ENCODE measurements at regions not wholly inside any gene's neighbourhood (a gene's known extent, or its start where the extent isn't known, plus 50 kb on each side); places are given as distances from the start of the nearest gene placed in this dataset.

DNA sequence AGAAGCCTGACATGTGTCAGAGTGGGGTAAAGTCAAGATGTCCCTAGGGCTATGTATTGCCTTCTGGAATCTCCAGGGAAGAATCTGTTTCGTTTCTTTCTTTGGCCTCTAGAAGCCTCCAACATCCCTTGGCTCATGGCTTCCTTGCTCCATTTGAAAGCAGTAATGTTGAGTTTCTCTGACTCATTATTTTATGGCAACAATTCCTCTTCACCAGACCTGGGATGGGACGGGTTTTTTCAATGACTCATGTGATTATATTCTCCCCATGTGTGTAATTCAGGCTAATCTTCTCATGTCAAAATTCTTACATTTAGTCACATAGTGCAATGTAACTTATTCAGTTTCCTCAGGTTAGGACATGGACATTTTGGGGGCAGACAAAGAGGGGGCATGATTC lies 1038.6 kb downstream of the CBLN2 start:
- DNase-seq (ENCODE audit: low spot score), result no peak

DNA sequence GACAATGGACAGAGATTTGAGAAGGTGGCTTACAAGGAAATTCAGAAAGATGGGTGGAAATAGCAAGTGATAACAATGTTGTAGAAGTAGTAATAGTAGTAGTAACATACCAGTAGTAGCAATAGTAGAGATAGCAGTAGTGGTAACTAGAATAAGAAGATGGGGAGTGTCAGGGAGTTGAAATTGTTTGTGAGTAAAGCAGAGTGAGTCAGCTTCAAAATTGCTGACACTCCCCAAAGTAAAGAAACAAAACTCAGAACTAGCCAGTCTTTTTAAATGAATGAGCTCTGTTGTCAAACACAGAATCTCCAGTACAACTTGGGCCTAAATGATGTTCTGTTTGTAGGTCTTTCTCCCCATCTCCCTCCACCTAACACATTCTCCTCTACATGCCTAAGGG lies 1040.9 kb downstream of the CBLN2 start:
- DNase-seq (ENCODE audit: low spot score), result no peak

GRCh38 chr18:71485611-71486010 lies 1058.5 kb downstream of the CBLN2 start:
- DNase-seq (ENCODE audit: low spot score), result no peak

GRCh38 chr18:71471963-71472725 lies 1072.0 kb downstream of the CBLN2 start:
- DNase-seq (ENCODE audit: low spot score), result no peak

- DNase-seq (ENCODE audit: low spot score), result no peak
These were observed 1087.9 kb downstream of the CBLN2 start for GRCh38 chr18:71456206-71456605.

DNA sequence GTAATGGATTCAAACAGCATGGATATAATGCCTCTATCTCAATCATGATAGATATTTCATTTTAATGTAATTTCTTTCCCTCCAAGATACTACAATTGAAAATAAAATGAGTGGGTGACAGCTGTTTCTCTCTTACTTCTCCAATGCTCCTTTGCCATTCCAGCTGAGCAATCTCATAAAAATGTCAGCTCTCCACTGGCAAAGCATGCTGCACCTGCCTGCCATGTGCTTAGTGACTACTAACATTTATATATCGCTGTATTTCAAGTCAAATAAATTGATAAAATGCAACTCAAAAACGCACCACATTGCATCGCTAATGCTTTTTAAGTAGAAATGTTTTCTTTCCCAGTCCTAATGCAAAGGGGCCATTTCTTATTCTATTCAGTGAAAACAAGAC lies 1093.9 kb downstream of the CBLN2 start:
- DNase-seq (ENCODE audit: low spot score), result no peak

DNA sequence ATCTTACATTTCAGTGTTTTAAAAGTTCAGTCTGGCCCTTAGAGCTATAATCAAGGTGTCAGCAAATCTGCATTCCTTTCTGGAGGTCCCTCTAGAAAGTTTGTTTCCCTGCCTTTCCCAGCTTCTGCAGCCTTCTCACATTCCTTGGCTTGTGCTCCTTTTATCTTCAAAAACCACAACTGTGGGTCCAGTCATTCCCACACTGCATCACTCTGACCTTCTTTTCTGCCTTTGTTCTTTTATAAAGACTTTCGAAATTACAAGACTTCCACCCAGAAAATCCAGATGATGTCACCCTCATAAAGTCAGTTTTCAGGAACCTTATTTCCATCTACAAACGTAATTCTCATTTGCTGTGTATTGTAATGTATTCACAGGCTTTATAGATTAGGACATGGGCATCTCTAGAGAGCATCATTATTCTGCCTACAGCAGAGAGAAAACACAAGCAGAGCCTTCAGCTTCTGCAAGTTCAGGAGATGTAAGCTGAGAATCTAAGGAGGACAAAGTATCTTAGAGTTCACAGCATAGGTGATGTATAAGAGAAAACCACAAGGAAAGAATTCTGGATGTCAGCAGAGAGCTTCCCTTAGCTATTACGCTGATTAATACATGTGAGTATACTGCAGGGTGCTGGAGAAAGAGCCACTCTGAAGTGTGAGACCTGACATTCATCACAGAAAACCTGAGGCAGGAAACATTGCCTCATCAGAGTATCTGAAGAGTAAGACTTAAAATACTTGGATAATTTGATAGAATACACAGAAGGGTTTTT lies 1100.2 kb downstream of the CBLN2 start:
- no peak for DNase-seq (ENCODE audit: low spot score)

DNA sequence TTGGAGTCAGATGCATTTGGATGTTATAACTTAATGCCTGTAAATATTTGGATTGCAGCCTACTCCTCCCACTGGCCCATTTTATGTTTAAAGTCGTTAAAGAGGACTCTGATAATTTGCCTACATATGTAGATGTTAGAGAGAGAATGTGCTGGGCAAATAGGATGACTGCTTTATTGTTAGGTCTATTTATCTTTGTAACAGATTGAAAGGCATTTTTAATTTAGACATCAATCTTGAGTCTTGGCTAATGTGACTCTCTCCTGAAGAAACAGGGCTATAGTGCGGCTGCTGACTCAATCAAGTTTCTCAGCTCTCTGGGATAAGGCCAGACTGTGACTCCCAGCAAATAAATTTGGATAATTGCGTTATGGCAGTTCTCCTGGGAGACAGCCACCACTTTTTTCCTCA lies 1101.4 kb downstream of the CBLN2 start:
- no peak for DNase-seq (ENCODE audit: low spot score)

DNA sequence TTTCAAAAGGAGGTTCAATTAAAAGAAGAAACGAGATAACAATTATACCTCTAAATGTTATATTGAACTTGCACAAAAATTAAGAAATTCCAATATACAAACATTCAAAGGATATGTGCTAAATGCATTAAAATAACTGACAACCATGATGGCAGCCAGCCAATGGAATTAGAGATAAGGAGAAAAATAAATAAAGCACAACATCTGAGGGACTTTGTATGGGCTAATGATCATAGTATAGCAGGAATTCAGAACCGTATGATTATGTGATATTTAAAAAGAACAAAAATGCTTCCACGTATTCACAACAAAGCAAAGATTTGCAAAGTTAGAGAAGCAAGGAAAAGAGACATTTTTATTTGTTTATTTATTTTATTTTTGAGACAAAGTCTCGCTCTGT lies 1103.0 kb downstream of the CBLN2 start:
- no peak for DNase-seq (ENCODE audit: low spot score)

DNA sequence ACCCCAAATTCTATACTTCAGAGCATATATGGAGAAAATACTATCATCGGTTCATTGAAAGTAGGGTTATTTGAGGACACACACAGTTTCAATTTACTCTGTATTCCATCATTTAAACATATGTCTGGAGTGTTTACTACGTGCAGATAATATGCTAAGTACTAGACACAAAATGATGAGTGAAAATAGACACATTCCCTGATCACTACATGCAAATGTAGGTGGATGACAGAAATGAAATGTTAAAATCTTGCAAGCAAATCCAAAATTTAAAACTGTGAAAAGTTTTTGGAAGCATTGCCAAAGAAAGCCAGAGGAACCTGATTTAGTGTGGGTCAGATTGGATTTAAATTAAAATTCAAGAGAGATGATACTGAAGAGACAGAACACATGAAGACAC lies 1106.6 kb downstream of the CBLN2 start:
- DNase-seq (ENCODE audit: low spot score), result no peak

DNA sequence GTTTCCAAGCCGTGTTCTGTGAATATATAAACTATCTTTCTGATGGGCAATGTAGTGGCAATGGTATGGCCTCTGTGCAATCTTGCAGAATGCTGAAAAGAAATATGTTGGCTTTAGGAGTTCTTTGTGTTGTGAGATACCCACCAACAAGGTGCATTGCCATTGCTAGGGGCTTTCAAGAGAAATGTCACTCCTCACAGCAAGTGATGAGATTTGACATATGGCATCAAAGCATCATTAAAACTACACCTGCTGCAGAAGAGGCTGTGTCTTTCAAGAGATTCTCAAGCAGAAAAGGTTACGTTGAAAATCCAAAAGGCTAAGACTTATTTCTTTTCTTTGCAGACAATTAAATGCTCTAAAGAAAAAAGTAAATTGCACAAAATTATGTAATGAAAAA lies 1110.8 kb downstream of the CBLN2 start:
- no peak for DNase-seq (ENCODE audit: low spot score)

DNA sequence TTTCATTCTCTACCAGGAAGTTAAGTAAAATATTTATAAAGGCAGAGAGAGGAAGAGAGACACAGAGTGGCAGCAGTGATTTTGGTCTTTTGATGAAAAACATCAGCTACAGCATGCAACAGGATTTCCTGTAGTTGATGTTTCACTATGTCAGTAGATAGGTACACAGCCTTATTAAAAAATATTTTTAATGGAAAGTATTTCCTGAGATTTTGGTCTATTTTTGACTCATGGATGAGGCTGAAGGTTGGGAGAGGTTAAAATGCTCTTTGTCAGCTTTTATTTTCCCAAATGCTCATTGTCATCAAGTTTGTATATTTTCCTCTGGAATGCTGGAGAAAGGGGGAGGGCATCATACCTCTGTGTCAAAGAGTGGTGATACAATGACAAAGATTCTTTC lies 1112.5 kb downstream of the CBLN2 start:
- no peak for DNase-seq (ENCODE audit: low spot score)

- DNase-seq (ENCODE audit: low spot score), result no peak
These were observed 1113.0 kb downstream of the CBLN2 start for GRCh38 chr18:71431171-71431570.

DNA sequence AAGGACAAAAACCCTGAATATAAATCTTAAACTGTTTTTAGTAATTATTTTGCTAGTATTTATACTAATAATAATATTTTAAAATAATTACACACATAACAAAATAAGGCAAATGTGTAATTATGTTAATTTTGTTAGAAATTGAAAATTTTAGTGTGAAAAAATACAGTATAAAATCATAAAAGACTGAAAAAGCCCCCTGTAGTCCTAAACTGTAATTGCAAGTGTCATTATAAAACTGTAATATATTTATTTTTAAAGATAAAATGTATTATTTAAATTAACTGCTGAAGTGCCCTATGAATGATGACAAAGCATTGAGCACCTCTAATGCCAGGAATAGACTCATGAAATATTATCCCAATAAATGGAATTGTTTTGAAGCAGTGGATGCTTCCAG lies 1117.7 kb downstream of the CBLN2 start:
- DNase-seq (ENCODE audit: low spot score), result no peak

DNA sequence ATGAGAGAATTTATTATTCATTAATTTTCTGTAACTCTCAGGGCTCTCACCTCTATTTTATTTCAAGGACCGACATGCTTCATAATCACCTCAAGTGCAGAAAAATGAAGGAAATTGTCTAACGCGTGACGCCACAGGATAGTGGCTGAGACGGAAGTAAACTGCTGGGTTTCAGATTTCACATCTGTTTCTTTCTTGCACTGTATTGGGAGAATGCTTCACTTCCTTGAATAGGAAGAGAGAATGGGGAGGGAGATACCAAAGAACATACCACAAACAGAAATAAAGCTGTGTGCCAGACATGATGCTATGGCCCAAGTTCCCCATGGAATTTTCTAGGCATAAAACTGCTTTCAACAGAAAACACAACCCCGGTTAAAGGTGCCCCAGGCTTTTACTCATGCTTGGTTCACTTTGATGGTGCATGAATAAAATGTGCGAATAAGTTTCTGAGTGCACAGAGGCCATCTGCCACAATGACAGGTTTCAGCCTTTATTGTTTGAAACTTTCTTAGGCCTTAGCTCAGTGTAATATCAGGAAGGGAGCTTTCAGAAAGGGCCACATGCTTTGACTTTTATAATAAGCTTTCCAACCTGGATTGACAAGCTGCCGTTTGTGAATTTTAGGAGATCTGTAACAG lies 1116.4 kb downstream of the SOCS6 start:
- no peak for DNase-seq (ENCODE audit: low spot score)

GRCh38 chr18:71403501-71403900 lies 1114.7 kb downstream of the SOCS6 start:
- DNase-seq (ENCODE audit: low spot score), result no peak

DNA sequence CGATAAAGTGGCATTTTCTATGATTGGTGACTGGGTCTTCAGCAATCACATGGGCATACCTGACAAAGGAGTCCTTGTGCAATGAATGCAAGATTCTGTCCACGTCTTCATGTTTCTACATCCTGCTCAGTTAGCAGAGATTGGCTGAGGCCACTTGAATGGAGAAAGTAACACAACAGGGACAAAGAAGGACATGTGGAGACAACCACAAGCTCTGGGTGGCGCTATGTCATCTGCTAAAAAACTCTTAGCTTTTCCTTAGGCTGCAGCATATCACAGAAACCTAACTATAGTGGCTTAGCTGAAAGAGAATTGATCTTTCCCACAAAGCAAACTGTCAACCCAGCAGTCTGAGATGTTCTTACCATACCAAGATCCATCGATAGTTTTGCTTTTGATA lies 1109.7 kb downstream of the SOCS6 start:
- no peak for DNase-seq (ENCODE audit: low spot score)

DNA sequence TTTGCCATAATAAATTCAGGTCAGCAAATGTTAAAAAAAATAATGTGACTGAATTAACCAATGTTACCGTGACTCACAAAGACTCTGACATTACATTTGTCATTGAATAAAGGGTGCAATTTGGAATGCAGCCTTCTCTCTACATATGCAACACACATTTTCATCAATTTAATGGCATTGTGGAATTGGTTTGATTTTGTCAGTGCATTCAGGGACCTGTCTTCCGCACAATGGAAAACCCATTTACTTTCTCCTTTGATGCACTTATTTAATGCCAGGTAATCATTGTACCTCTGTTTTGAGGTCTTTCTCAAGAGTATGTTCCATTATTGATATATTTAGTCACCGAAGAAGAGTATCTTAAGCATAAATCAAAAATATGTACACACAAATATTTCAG lies 1099.3 kb downstream of the SOCS6 start:
- DNase-seq (ENCODE audit: low spot score), result no peak

- DNase-seq (ENCODE audit: low spot score), result no peak
These were observed 1085.6 kb downstream of the SOCS6 start for GRCh38 chr18:71374294-71375000.

DNA sequence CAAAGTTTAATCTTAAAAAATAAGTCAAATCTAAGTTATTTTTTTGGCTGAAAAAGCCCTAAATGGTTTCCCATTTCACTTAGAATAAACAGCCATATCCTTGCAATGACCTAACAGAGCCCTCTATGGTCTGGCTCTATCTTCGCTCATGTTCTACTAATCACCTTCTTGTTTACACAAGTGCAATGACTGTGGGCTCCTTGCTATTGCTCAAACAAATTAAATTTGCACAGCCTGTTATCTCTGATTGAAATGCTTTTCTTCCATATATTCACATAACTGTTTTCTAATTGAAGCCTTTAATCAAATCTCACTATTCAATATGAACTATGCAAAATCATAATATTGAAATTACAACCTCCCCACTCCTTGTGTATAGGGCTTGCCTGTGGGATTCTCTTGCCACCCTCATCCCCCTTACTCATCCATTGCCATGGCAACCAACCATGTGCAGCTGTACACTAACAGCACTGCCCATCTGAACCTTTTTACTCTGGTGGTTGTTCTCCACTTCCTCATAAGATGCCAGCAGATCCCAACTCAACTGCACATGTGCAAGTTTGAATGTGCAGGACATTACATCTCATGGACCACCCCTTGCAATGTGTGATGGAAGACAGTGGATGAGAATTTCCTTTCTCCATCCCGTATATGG lies 1083.2 kb downstream of the SOCS6 start:
- no peak for DNase-seq (ENCODE audit: low spot score)

DNA sequence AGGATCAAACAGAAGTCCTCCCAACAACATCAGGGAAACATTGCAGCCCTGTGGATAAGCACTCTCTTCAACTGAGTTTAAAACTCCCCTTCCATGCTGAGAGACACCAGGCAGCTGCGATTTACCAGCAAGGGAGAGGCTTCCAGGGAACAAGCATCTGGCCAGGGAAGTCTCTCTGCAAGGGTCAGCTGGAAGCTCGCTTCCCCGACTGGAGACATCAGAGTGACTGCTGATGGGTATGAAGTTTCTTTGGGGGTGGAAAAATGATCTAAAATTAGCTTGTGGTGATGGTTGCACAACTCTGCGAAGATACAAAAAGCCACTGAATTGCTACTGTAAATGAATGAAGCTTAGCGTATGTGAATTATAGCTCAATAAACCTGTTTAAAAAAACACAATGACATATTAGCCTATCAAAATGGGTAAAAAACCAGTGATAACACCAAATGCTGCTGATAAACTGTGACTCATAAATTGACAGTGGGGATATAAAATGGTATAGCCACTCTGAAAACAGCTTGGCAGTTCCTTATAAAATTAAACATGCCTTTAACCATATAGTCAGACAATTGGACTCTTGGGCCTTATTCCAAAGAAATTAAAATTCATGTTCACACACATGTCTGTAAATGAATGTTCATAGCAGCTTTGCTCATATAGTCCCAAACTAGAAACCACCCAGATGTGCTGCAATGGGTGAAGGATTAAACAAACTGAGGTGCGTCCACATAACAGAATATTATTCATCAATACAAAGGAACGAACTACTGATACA lies 1082.0 kb downstream of the SOCS6 start:
- DNase-seq (ENCODE audit: low spot score), result no peak

All from germinal center (tissue), 1 donor.